ENCODE measurements at regions not wholly inside any gene's neighbourhood (a gene's known extent, or its start where the extent isn't known, plus 50 kb on each side); places are given as distances from the start of the nearest gene placed in this dataset.

DNA sequence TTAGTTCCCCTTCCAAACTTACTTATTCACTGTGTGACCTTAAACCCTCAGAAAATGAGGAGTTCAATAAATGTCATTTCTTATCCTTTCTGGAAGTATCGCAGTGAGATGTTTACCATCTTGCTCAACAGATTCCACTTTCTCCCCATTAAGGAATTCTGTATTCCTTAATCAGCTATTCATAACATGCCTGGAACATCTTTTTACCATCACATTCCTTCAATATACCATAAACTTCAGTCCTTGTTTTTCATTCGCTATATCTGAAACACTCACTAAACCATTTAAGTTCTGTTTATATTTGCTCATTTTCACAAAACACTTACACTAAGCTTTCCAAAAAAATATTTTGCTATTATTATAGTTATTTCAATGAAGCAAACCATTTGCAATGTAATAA lies 1158.6 kb downstream of the CDH12 start:
- DNase-seq (ENCODE audit: low read depth), result no peak

DNA sequence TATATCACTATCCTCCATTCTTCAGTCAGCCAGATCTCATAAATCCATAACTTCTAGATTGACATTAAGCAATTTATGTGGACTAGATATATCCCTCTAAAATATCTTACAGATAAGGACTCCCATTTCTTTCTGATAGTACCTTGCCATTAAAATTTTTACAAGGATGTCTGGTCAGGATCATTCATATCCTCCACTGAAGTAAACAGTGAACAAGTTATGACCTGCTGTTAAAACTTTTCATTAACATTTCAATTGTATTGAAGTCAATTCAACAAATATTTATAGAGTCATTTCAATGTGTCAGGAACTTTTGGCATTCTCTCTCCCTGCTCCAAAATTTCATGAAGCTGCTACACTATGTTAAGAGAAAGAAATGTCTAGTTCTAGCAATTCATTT lies 1159.6 kb downstream of the CDH12 start:
- no peak for DNase-seq (ENCODE audit: low read depth)

DNA sequence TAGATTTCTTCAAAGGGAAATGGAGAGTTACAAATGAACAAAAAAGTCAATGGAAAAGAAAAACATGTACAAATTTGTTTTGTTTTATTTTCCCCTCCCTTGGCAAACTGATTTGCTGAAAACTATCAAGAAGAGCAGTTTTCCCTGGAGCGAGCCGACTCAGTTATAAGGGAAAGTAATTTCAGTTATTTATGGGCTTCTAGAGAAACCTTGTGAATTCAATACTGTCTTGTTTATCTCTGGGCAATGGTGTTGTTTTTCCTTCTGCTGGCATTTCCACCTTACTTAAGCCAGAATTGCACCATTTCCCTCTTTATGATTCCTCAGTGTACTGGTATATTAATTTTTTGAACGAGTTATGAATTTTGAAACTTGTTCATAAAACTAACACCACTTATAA lies 1163.6 kb downstream of the CDH12 start:
- DNase-seq (ENCODE audit: low read depth), result no peak

GRCh38 chr5:21688655-21689054 lies 1164.5 kb downstream of the CDH12 start:
- DNase-seq (ENCODE audit: low read depth), result no peak

GRCh38 chr5:21687621-21688020 lies 1165.5 kb downstream of the CDH12 start:
- DNase-seq (ENCODE audit: low read depth), result no peak

- DNase-seq (ENCODE audit: low read depth), result no peak
These were observed 1166.4 kb downstream of the CDH12 start for GRCh38 chr5:21686706-21687105.

DNA sequence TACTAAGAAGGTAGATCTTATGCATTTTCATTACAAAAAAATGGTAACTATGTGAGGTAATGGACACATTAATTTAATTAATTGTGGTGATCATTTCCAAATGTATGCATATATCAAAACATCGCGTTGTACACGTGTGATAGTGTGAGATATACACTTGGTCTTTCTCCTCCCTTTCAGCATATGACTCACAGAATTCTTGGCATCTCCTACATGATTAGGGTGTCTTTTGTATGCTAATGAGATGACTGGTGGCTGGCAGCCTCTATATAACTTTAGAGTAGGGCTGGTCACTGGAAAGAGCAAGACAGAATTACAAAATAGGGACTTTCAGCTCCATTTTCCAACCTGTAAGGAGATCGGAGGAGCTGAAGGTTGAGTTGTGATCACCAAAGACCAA lies 1167.6 kb downstream of the CDH12 start:
- no peak for DNase-seq (ENCODE audit: low read depth)

- DNase-seq (ENCODE audit: low read depth), result no peak
These were observed 1168.2 kb downstream of the CDH12 start for GRCh38 chr5:21684992-21685391.

DNA sequence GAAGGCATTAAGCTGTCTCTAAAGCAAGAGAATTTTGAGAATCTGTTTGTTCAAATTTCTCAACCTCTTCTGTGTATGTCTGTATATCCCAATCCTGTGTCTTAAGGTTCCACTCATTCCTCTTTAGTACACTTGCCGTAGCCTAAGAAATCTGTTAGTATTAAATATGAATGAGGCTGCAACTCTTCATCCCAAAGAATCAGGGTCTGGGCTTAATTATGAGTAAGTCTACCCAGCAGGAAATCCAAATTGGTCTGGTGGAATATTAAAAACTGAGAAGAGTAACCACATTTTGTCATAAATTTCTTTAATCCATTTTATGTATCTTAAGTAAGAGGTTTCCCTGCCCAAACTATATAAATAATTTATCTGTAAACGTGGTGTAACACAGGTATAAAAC lies 1171.2 kb downstream of the CDH12 start:
- DNase-seq (ENCODE audit: low read depth), result no peak

- peak; percentile 33 for DNase-seq (ENCODE audit: low read depth)
These were observed 1172.5 kb downstream of the CDH12 start for GRCh38 chr5:21680641-21681040.

DNA sequence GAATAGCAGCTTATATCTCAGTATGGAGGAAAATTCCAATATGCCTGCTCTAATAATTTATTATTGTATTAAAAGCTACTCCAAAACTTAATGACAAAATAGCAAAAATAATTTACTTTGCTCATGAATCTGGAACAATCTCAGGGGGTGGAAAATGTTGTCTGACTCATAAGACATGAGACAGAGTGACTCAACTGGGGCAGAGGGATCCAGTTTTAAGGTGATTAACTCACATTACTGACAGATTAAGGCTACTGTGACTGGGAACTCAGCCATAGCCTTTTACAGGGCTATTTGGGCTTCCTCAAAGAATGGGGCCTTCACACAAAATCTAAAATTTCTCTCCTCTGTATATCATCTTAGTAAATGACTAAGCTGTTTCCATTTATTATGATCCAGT lies 1172.9 kb downstream of the CDH12 start:
- peak; percentile 65 for DNase-seq (ENCODE audit: low read depth)

DNA sequence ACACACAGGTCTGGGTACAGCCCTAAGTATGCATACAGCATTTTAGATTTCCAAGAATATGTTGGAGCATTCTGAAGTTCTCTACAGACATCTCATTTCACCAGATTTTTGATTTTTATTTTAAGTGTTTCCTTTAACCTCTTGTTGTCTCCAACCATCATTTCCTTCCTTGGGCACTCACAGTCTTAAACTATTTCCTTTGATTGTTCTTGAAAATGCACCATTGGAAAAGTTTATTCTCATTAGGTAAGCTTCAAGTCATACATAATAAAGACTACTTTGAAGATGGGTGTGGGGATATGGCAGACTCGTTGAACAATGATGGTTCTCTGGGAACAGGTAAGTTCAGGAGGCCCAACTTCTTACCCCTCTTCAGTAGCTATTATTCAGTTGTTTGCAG lies 1174.6 kb downstream of the CDH12 start:
- no peak for DNase-seq (ENCODE audit: low read depth)

- DNase-seq (ENCODE audit: low read depth), result no peak
These were observed 1180.2 kb downstream of the CDH12 start for GRCh38 chr5:21672911-21673310.

GRCh38 chr5:21672360-21672759 lies 1180.8 kb downstream of the CDH12 start:
- DNase-seq (ENCODE audit: low read depth), result no peak

DNA sequence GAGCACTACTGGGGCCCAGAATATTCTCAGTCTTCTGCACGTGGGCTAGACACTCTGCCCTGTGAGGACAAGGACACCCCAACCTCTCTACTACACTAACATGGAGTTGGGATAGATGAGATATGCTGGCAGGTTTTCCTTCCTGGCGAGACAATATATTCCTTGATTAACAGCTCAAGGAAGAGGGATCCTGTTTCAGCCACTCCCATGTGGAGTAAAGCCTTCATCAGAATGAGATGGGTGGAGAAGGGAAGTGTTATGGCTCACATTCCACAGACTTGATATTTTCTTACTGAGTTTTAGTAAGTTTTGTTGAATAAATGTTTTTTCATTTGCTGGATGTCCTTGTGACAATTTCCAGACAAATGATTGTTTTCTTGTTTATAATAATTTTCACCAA lies 1187.6 kb downstream of the CDH12 start:
- DNase-seq (ENCODE audit: low read depth), result no peak

DNA sequence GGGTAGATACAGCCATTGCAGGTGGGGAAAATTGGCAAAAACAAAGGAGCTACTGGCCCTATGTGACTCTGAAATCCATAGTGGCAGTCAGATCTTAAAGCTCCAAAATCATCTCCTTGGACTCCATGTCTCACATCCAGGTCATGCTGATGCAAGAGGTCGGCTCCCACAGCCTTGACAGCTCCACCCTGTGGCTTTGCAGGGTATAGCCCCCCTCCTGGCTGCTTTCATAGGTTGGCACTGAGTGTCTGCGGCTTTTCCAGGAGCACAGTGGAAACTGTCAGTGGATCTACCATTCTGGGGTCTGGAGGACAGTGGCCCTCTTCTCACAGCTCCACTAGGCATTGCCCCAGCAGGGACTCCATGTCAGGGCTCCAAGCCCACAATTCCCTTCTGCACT lies 1190.1 kb downstream of the CDH12 start:
- no peak for DNase-seq (ENCODE audit: low read depth)

- no peak for DNase-seq (ENCODE audit: low read depth)
These were observed 1192.0 kb downstream of the CDH12 start for GRCh38 chr5:21661184-21661583.

- DNase-seq (ENCODE audit: low read depth), result no peak
These were observed 1198.6 kb downstream of the CDH12 start for GRCh38 chr5:21654556-21654955.

DNA sequence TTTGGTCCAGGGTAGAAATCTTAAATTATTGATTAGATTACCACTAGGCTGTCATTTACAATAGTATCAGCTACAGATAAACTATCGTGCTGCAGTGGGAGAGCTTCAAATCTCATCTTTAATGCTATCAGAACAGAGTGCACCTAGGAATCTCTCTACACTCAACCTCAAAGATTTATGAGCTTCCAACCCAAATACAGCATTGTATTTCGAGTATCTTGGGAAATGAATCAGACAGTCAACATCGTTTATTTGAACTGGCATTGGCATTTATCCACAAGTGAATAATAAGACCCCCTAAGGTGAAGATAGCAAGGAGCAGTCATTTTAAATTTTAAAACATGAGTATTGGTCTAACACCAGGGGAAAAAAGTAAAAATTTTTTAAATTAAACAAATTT lies 1203.2 kb downstream of the CDH12 start:
- no peak for DNase-seq (ENCODE audit: low read depth)

DNA sequence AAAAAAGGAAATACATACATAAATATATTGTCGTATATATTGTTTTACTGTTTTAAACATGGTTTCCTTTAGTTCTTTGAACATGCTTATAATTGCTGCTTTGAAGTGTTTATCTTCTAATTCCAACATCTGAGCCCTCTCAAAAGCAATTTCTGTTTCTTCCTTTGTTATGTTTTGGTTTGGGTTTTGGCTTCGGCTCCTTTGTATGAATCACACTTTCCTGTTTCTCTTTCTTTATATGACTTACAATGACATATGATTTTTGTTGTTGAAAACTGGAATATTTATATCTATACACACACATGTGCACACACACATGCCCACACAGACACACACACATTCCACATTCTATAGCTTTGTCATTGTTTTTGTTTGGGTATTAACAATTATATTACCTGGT lies 1206.7 kb downstream of the CDH12 start:
- no peak for DNase-seq (ENCODE audit: low read depth)

DNA sequence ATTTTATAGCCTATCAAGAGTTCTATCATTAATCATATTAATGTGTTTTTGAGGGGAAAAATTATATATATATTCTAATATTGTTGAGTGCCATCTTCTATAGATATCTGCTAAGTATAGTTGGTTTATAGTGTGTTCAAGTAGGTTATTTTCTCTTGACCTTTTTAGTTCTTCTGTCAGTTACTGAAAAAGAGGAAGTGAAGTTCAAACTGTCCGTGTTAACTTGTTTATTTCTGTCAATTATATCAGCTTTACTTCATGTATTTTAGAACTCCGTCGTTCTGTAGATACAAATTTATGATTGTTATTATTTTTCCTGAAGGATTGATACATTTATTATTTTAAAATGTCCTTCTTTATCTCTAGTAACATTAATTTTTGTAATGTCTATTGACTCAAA lies 1209.1 kb downstream of the CDH12 start:
- DNase-seq (ENCODE audit: low read depth), result no peak

- DNase-seq (ENCODE audit: low read depth), result no peak
These were observed 1210.8 kb downstream of the CDH12 start for GRCh38 chr5:21642312-21642711.

GRCh38 chr5:21623831-21624230 lies 1229.3 kb downstream of the CDH12 start:
- DNase-seq (ENCODE audit: low read depth), result no peak

- no peak for DNase-seq (ENCODE audit: low read depth)
These were observed 1237.9 kb downstream of the CDH12 start for GRCh38 chr5:21615195-21615765.

DNA sequence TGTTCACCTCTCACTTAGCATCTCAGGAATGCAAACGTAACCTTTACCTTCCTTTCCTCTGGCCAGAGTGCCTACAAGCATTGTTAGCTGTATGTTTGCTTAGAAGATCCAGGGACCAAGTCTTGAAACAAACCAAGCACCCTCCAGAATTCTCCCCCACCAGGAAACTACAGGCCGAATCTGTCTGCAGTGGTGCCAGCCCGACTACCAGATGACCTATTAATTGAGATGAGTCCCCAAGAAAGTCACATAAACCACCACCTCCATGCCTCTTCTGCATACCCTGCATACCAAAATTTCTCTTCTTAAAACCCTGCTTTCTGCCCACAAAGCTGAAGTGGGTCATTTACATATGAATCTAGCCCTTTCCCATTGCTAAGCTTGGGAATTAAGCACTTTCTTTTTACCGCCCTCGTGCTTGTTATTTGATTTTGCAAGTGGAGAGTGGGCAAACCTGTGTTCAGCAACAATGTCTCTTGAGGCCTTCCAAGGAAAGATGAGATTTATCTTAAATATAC lies 1239.1 kb downstream of the CDH12 start:
- no peak for DNase-seq (ENCODE audit: low read depth)
